HCT116 (cell line): ENCODE measurements at regions not wholly inside any gene's neighbourhood (a gene's known extent, or its start where the extent isn't known, plus 50 kb on each side); places are given as distances from the start of the nearest gene placed in this dataset.

Experiments used
- ATF3 ChIP-seq: IDR thresholded peaks from 2 replicates; pipeline ENCODE4 v1.6.1; 2012
- CEBPB ChIP-seq: IDR thresholded peaks from 2 replicates; pipeline ENCODE4 v1.6.1; 2012; ENCODE audit warnings: low read depth
- CTCF ChIP-seq, 3 experiments: fragments of 200-600 bp in 1 of 3; sonication (generic) in 1 of 3; IDR thresholded peaks in 2 of 3; conservative IDR thresholded peaks in 1 of 3; 2 replicates each; pipeline ENCODE4 v1.5.1; 2012 to 2017; ENCODE audit warnings: low read depth in 2 of 3, low read length in 2 of 3, antibody characterized with exemption in 1 of 3, borderline replicate concordance in 1 of 3, control low read depth in 1 of 3, mild to moderate bottlenecking in 1 of 3, mixed read lengths in 1 of 3, mixed run types in 1 of 3, moderate library complexity in 1 of 3; ENCODE audit not compliant: insufficient read depth in 1 of 3
- EZH2phosphoT487 ChIP-seq: fragments of 200-600 bp; IDR thresholded peaks from 2 replicates; pipeline ENCODE4 v1.6.1; 2018; ENCODE audit warnings: antibody characterized with exemption, borderline replicate concordance
- JUND ChIP-seq: IDR thresholded peaks from 2 replicates; pipeline ENCODE4 v1.6.1; 2012
- MAX ChIP-seq: IDR thresholded peaks from 2 replicates; pipeline ENCODE4 v1.6.1; 2012
- POLR2A ChIP-seq: IDR thresholded peaks from 2 replicates; pipeline ENCODE4 v1.7.0; 2011; ENCODE audit warnings: borderline replicate concordance; ENCODE audit not compliant: insufficient read depth, insufficient read length; ENCODE audit errors: extremely low read depth
- POLR2AphosphoS5 ChIP-seq: IDR thresholded peaks from 2 replicates; pipeline ENCODE4 v1.6.1; 2011; ENCODE audit warnings: mild to moderate bottlenecking, low read depth, low read length, moderate library complexity
- RAD21 ChIP-seq: IDR thresholded peaks from 2 replicates; pipeline ENCODE4 v1.6.1; 2012; ENCODE audit warnings: low read depth, mild to moderate bottlenecking
- SIN3A ChIP-seq: IDR thresholded peaks from 2 replicates; pipeline ENCODE4 v1.6.1; 2012; ENCODE audit warnings: low read depth
- SP1 ChIP-seq: IDR thresholded peaks from 2 replicates; pipeline ENCODE4 v1.6.1; 2012; ENCODE audit warnings: low read depth
- SRF ChIP-seq: IDR thresholded peaks from 2 replicates; pipeline ENCODE4 v1.6.1; 2012; ENCODE audit warnings: low read depth
- ZNF274 ChIP-seq: fragments of 200-500 bp; sonication (Bioruptor generic); IDR thresholded peaks from 2 replicates; pipeline ENCODE4 v1.6.1; 2014; ENCODE audit warnings: mild to moderate bottlenecking, low read depth, low read length, inconsistent platforms

GRCh38 chr7:68573271-68574005 lies 1024.8 kb upstream of the AUTS2 start:
- TF ChIP-seq CTCF (IDR thresholded peaks at IDR 0.05 in 2 of 3, conservative IDR thresholded peaks at IDR 0.05 in 1 of 3; ENCODE audit: borderline replicate concordance in 1 of 3, insufficient read depth in 1 of 3, low read depth in 2 of 3, low read length in 2 of 3) (no peak), MAX (no peak), CEBPB (no peak), RAD21 (no peak), POLR2AphosphoS5 (no peak), SIN3A (no peak), SP1 (no peak), ATF3 (no peak), EZH2phosphoT487 (no peak), POLR2A (no peak), ZNF274 (no peak), JUND (no peak), SRF (no peak)
